DND-41 (cell line): ENCODE measurements at regions not wholly inside any gene's neighbourhood (a gene's known extent, or its start where the extent isn't known, plus 50 kb on each side); places are given as distances from the start of the nearest gene placed in this dataset.

Experiments used
- CTCF ChIP-seq: IDR thresholded peaks from 2 replicates; pipeline ENCODE4 v1.5.1; 2012; ENCODE audit warnings: borderline replicate concordance, low read length, moderate library complexity, mild to moderate bottlenecking; ENCODE audit not compliant: poor library complexity, severe bottlenecking; ENCODE audit errors: extremely low read depth
- EZH2 ChIP-seq: IDR thresholded peaks from 3 replicates; pipeline ENCODE4 v1.6.1; 2012; ENCODE audit warnings: borderline replicate concordance, low read depth, mild to moderate bottlenecking, moderate library complexity, low read length, inconsistent platforms; ENCODE audit not compliant: severe bottlenecking

- TF ChIP-seq EZH2: no peak
- no peak for TF ChIP-seq CTCF
Measured at GRCh38 chr19:31625575-31625974, 276.3 kb upstream of the TSHZ3 start.
